BJ (cell line): ENCODE measurements at regions not wholly inside any gene's neighbourhood (a gene's known extent, or its start where the extent isn't known, plus 50 kb on each side); places are given as distances from the start of the nearest gene placed in this dataset.

Experiments used
- CTCF ChIA-PET: fragments of 350-600 bp; formaldehyde crosslinking; extraction: SDS; loops from one replicate; lab custom pipeline; 2021; ENCODE audit warnings: antibody characterized with exemption, inconsistent platforms; lab: Yijun Ruan, JAX
- POLR2A ChIA-PET: fragments of 300-600 bp; sonication (Branson Sonifier 250); formaldehyde crosslinking; extraction: SDS; loops from one replicate; lab custom pipeline; 2021; ENCODE audit warnings: antibody characterized with exemption; lab: Charles Lee
- DNase-seq: peaks from one replicate; pipeline ENCODE4 v3.0.0-alpha.2; 2011; ENCODE audit warnings: low read depth
- H3K27me3 ChIP-seq: 2 replicates; pipeline ENCODE4 v1.6.0; 2011; ENCODE audit warnings: low read length; ENCODE audit not compliant: control insufficient read depth, insufficient read depth
- H3K36me3 ChIP-seq: 2 replicates; pipeline ENCODE4 v1.5.1; 2011; ENCODE audit warnings: low read length; ENCODE audit not compliant: control insufficient read depth, insufficient read depth
- H3K4me3 ChIP-seq: 2 replicates; pipeline ENCODE4 v1.5.1; 2011; ENCODE audit warnings: low read depth, mild to moderate bottlenecking, control low read depth, low read length
- TF ChIP-seq, protein P1 (sequence below): IDR thresholded peaks from 2 replicates; pipeline ENCODE4 v1.5.1; 2011; ENCODE audit warnings: low read depth, mild to moderate bottlenecking, control low read depth, inconsistent platforms, low read length, moderate library complexity; ENCODE audit not compliant: insufficient read depth

DNA sequence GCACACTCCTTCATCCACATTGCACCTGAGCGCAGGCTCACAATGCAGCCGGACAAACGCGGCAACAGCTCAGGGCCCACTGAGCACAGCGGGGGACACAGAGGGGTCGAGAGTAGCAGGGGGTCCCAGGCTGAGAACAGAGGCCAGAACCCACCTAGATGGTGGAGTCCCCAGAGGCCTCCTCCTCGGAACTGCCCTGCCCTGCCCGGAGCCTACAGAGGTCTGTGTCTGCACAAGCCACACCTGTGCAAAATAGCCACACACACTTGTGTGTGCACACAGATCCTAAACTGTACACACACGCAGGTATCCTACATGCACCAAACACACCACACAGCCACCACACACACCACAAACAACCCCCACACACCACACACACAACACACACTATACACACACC is 72.8 kb downstream of the TMEM18 start:
- POLR2A ChIA-PET, result no interaction called here
- no peaks in the 10 kb centered on the region for H3K27me3 ChIP-seq
- no peaks in the 10 kb centered on the region for H3K36me3 ChIP-seq
- CTCF ChIA-PET, result no interaction called here
- no peak overlapping the region for H3K4me3 ChIP-seq
- TF ChIP-seq, protein P1, sequence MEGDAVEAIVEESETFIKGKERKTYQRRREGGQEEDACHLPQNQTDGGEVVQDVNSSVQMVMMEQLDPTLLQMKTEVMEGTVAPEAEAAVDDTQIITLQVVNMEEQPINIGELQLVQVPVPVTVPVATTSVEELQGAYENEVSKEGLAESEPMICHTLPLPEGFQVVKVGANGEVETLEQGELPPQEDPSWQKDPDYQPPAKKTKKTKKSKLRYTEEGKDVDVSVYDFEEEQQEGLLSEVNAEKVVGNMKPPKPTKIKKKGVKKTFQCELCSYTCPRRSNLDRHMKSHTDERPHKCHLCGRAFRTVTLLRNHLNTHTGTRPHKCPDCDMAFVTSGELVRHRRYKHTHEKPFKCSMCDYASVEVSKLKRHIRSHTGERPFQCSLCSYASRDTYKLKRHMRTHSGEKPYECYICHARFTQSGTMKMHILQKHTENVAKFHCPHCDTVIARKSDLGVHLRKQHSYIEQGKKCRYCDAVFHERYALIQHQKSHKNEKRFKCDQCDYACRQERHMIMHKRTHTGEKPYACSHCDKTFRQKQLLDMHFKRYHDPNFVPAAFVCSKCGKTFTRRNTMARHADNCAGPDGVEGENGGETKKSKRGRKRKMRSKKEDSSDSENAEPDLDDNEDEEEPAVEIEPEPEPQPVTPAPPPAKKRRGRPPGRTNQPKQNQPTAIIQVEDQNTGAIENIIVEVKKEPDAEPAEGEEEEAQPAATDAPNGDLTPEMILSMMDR, result no peak
- no peak for DNase-seq

DNA sequence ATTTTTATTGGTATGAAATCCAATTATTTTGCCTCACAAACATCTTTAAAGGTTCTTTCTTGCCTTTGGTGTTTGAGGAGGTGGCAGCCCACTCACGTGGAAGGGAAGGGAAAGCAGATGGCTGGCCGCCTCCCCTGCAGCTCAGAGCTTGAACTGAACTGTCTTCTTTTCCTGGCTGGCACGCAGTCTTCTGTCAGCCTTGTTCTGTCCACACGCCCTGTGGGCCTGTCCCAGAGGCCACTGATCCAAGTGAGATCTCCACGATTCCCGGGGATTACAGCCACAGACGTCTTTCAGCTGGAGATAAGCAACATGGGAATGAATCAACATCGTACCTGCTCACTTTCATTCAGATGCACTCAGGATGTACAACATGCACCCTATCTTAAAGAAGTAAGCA is 73.3 kb downstream of the TMEM18 start:
- TF ChIP-seq, protein P1, result no peak
- no peak overlapping the region for H3K4me3 ChIP-seq
- H3K36me3 ChIP-seq, result no peaks in the 10 kb centered on the region
- ChIA-PET POLR2A (no interaction called here), CTCF (no interaction called here)
- no peak for DNase-seq
- no peaks in the 10 kb centered on the region for H3K27me3 ChIP-seq

DNA sequence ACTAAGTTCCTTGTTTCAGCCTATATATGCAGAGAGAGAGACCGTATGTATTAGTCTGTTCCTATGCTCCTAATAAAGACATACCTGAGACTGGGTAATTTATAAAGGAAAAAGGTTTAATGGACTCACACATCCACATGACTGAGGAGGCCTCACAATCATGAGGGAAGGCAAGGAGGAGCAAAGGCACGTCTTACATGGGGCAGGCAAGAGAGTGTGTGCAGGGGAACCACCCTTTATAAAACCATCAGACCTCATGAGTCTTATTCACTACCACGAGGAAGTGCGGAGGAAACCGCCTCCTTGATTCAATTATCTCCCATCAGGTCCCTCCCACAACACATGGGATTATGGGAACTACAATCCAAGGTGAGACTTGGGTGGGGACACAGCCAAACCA is 73.8 kb downstream of the TMEM18 start:
- no peak overlapping the region for H3K4me3 ChIP-seq
- ChIA-PET CTCF (no interaction called here), POLR2A (no interaction called here)
- H3K36me3 ChIP-seq, result no peaks in the 10 kb centered on the region
- no peaks in the 10 kb centered on the region for H3K27me3 ChIP-seq
- no peak for DNase-seq
- TF ChIP-seq, protein P1, result no peak

DNA sequence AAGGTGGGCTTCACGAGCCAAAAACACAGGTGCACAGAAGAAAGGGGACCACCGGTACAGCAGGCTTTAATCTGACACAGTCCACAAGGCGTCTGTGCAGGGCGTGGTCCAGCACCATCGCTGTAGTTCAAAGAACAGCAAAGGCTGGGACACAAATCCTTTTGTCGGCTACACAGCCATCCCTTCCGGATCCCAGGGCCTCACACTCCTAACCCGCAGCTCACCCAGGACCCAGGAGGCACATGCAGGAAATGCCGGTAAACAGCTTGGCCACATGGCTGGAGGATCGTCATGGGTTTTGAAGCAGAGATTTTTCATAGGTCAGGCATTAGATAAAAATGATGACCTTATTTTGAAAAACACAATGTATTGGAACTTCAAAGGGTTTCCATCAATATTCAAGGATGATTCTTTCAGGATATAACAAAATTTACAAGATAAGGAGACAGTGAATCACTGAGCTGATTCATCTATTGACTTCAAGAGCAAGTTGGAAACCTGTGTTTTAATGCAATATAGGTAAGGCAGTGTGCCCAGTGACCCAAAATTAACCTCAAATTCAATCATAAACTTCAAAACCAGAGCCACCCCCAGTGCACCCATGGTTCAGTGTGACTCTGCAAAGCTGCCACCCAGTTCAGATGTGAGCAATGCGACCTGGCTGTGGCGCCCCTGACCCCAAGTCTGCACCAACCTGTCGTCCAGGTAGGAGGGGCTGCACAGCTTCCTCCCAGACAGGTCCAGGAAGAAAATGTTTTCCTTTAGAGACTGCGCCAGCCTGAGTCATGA is 74.4 kb downstream of the TMEM18 start:
- TF ChIP-seq, protein P1, result no peak
- no peak overlapping the region for H3K4me3 ChIP-seq
- ChIA-PET POLR2A (no interaction called here), CTCF (no interaction called here)
- no peaks in the 10 kb centered on the region for H3K27me3 ChIP-seq
- DNase-seq, result no peak
- H3K36me3 ChIP-seq, result no peaks in the 10 kb centered on the region

DNA sequence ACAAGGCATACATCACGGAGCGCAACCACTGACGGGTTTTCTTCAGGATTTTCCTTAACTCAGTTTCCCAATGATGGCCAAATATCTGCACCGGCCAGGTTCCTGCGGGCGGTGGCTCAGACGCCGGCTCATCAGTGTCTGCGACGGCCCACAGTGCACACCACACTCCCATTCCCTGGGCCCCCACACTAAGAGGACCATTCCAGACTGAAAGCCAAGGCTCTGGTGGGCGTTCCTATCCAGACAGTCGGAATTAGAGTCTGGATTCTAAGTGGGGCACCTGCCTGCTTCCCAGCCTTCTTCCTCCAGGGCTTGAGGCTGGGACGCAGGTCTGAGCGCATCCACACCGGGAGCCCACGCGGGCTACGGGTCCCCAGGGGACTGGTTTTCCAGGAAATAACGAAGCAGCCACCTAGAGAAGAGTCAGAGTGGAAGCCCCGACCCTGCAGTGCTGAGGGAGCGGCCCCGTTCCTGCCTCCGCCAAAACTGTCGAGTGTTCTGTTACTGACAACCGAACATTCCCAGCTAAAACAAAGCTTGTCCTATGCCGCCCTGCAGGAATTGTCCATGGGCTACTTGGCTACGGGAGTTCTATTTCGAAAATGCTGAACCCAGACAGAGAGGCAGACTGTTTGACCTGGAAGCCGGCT is 75.3 kb downstream of the TMEM18 start:
- Histone ChIP-seq H3K36me3 (no peaks in the 10 kb centered on the region), H3K4me3 (no peak overlapping the region), H3K27me3 (no peaks in the 10 kb centered on the region)
- CTCF ChIA-PET, result no interaction called here
- TF ChIP-seq, protein P1, result no peak
- POLR2A ChIA-PET, result no interaction called here
- DNase-seq, result no peak
